ENCODE measurements at regions not wholly inside any gene's neighbourhood (a gene's known extent, or its start where the extent isn't known, plus 50 kb on each side); places are given as distances from the start of the nearest gene placed in this dataset.
"Not testable (repeated sequence)": the region's sequence is repeated elsewhere in the genome, so short reads cannot be mapped to it uniquely, and the experiment has no call there.

- no peak for FAIRE-seq
These were observed 149.8 kb upstream of the FGF10 start for GRCh38 chr5:44538797-44539601.

- FAIRE-seq, result peak; percentile 21
These were observed 147.5 kb upstream of the FGF10 start for GRCh38 chr5:44536650-44537260.

- no peak for FAIRE-seq
These were observed 146.4 kb upstream of the FGF10 start for GRCh38 chr5:44535621-44536020.

- FAIRE-seq, result no peak
These were observed 143.8 kb upstream of the FGF10 start for GRCh38 chr5:44532981-44533380.

- not testable (repeated sequence) for FAIRE-seq
These were observed 142.5 kb upstream of the FGF10 start for GRCh38 chr5:44531756-44532155.

- not testable (repeated sequence) for FAIRE-seq
These were observed 141.6 kb upstream of the FGF10 start for GRCh38 chr5:44530783-44531182.

GRCh38 chr5:44511596-44511995 is 122.4 kb upstream of the FGF10 start:
- no peak for FAIRE-seq

GRCh38 chr5:44506561-44506960 is 117.3 kb upstream of the FGF10 start:
- no peak for FAIRE-seq

GRCh38 chr5:44499381-44499780 is 110.2 kb upstream of the FGF10 start:
- no peak for FAIRE-seq

GRCh38 chr5:44497606-44498005 is 108.4 kb upstream of the FGF10 start:
- FAIRE-seq, result no peak

GRCh38 chr5:44495280-44495679 is 106.1 kb upstream of the FGF10 start:
- no peak for FAIRE-seq

- no peak for FAIRE-seq
These were observed 100.5 kb upstream of the FGF10 start for GRCh38 chr5:44489759-44490158.

- FAIRE-seq, result no peak
These were observed 97.4 kb upstream of the FGF10 start for GRCh38 chr5:44486591-44486990.

- no peak for FAIRE-seq
These were observed 64.8 kb upstream of the FGF10 start for GRCh38 chr5:44454002-44454401.

GRCh38 chr5:44446399-44446798 is 57.2 kb upstream of the FGF10 start:
- no peak for FAIRE-seq

GRCh38 chr5:44443172-44443571 is 54.0 kb upstream of the FGF10 start:
- FAIRE-seq, result no peak

- no peak for FAIRE-seq
These were observed 52.2 kb upstream of the FGF10 start for GRCh38 chr5:44441460-44441859.

- no peak for FAIRE-seq
These were observed 51.0 kb upstream of the FGF10 start for GRCh38 chr5:44440186-44440585.

All from A204.1 (cell line).